SK-N-SH (cell line): ENCODE measurements at regions not wholly inside any gene's neighbourhood (a gene's known extent, or its start where the extent isn't known, plus 50 kb on each side); places are given as distances from the start of the nearest gene placed in this dataset.
A peak's percentile ranks its signal among the peaks of the same experiment; 100 is the strongest.

Experiments
- CTCF ChIA-PET: fragments of 300-600, 350-600 bp; formaldehyde crosslinking; extraction: SDS; loops from one replicate; lab custom pipeline; 2021; lab: Yijun Ruan, JAX
- POLR2A ChIA-PET: fragments of 350-600 bp; sonication (Branson Sonifier 250); formaldehyde crosslinking; extraction: SDS; loops from one replicate; lab custom pipeline; 2020; ENCODE audit warnings: antibody characterized with exemption, inconsistent platforms; lab: Yijun Ruan, JAX
- DNase-seq: peaks from one replicate; pipeline ENCODE4 v3.0.0; 2012
- H2AFZ ChIP-seq: fragments of 200-600 bp; sonication (generic); 2 replicates; pipeline ENCODE4 v1.8.1; 2016; ENCODE audit warnings: antibody characterized with exemption, mild to moderate bottlenecking, low read depth
- H3F3A ChIP-seq: fragments of 200-600 bp; sonication (generic); replicated peaks from 2 replicates; pipeline ENCODE3; 2016; ENCODE audit warnings: antibody characterized with exemption, mild to moderate bottlenecking; ENCODE audit not compliant: insufficient read depth
- H3K27ac ChIP-seq, 2 experiments: fragments of 200-500 bp in 1 of 2; fragments of 200-600 bp in 1 of 2; sonication (Bioruptor generic) in 1 of 2; sonication (generic), shearing (Covaris generic) in 1 of 2; 2 replicates each; pipeline versions ENCODE4 v1.5.1 to v1.6.1; 2014 to 2016; ENCODE audit warnings: low read depth in 2 of 2, inconsistent platforms in 1 of 2, low read length in 1 of 2, mild to moderate bottlenecking in 1 of 2, mixed read lengths in 1 of 2
- H3K27me3 ChIP-seq: fragments of 200-600 bp; sonication (generic), shearing (Covaris generic); 2 replicates; pipeline ENCODE4 v1.6.1; 2016; ENCODE audit warnings: mixed run types; ENCODE audit not compliant: insufficient read depth
- H3K36me3 ChIP-seq, 2 experiments: fragments of 200-500 bp in 1 of 2; fragments of 200-600 bp in 1 of 2; sonication (Bioruptor generic) in 1 of 2; sonication (generic) in 1 of 2; replicated peaks in 1 of 2; 2 replicates each; pipeline versions ENCODE3 to v1.5.1; 2014 to 2016; ENCODE audit warnings: low read length in 1 of 2, mild to moderate bottlenecking in 1 of 2; ENCODE audit not compliant: insufficient read depth in 2 of 2, control insufficient read depth in 1 of 2
- H3K4me1 ChIP-seq, 2 experiments: fragments of 200-500 bp in 1 of 2; fragments of 200-600 bp in 1 of 2; sonication (Bioruptor generic) in 1 of 2; sonication (generic), shearing (Covaris generic) in 1 of 2; 2 replicates each; pipeline versions ENCODE4 v1.5.1 to v1.6.1; 2014 to 2016; ENCODE audit warnings: low read depth in 1 of 2, low read length in 1 of 2, mixed run types in 1 of 2; ENCODE audit not compliant: insufficient read depth in 2 of 2, control insufficient read depth in 1 of 2
- H3K4me2 ChIP-seq: fragments of 200-600 bp; sonication (generic), shearing (Covaris generic); 2 replicates; pipeline ENCODE4 v1.6.1; 2017; ENCODE audit warnings: mixed run types
- H3K4me3 ChIP-seq, 2 experiments: fragments of 200-500 bp in 1 of 2; fragments of 200-600 bp in 1 of 2; sonication (Bioruptor generic) in 1 of 2; sonication (generic), shearing (Covaris generic) in 1 of 2; 2 replicates each; pipeline versions ENCODE4 v1.5.1 to v1.8.1; 2014 to 2016; ENCODE audit warnings: low read depth in 2 of 2, inconsistent platforms in 1 of 2, low read length in 1 of 2, mild to moderate bottlenecking in 1 of 2, mixed read lengths in 1 of 2, moderate library complexity in 1 of 2
- H3K79me2 ChIP-seq: fragments of 200-600 bp; sonication (generic); 2 replicates; pipeline ENCODE4 v1.8.1; 2017; ENCODE audit warnings: mild to moderate bottlenecking; ENCODE audit not compliant: insufficient read depth
- H3K9ac ChIP-seq: fragments of 200-600 bp; sonication (generic); 2 replicates; pipeline ENCODE4 v1.6.1; 2017; ENCODE audit warnings: mixed run types
- H3K9me2 ChIP-seq: fragments of 200-600 bp; sonication (generic); 2 replicates; pipeline ENCODE4 v1.6.1; 2017; ENCODE audit warnings: mixed run types
- H3K9me3 ChIP-seq: fragments of 200-600 bp; sonication (generic); 2 replicates; pipeline ENCODE4 v1.6.1; 2017; ENCODE audit warnings: mixed run types, mild to moderate bottlenecking, moderate library complexity
- H4K20me1 ChIP-seq: fragments of 200-600 bp; sonication (generic); 2 replicates; pipeline ENCODE4 v1.6.1; 2017; ENCODE audit warnings: mild to moderate bottlenecking, mixed run types; ENCODE audit not compliant: insufficient read depth
- CTCF ChIP-seq: fragments of 200-600 bp; sonication (generic); IDR thresholded peaks from 2 replicates; pipeline ENCODE4 v1.6.1; 2017; ENCODE audit warnings: antibody characterized with exemption, mild to moderate bottlenecking, moderate library complexity
- FOXJ3 ChIP-seq: sonication (generic); formaldehyde crosslinking; IDR thresholded peaks from 2 replicates; pipeline ENCODE4 v1.5.1; 2020; ENCODE audit warnings: mild to moderate bottlenecking, missing genetic modification reagents
- FOXM1 ChIP-seq: IDR thresholded peaks from 2 replicates; pipeline ENCODE4 v1.4.0; 2012; ENCODE audit warnings: low read depth, mild to moderate bottlenecking
- JUND ChIP-seq: IDR thresholded peaks from 2 replicates; pipeline ENCODE4 v1.4.0; 2012
- MEF2A ChIP-seq: IDR thresholded peaks from 2 replicates; pipeline ENCODE4 v1.4.0; 2012; ENCODE audit warnings: low read depth, borderline replicate concordance
- MXI1 ChIP-seq: IDR thresholded peaks from 2 replicates; pipeline ENCODE4 v1.6.1; 2012; ENCODE audit warnings: mild to moderate bottlenecking, low read depth, low read length, improper control_type of control experiment
- REST ChIP-seq: IDR thresholded peaks from 2 replicates; pipeline ENCODE4 v1.6.1; 2012; ENCODE audit warnings: mild to moderate bottlenecking, low read depth, low read length, moderate library complexity
- RXRA ChIP-seq: IDR thresholded peaks from 2 replicates; pipeline ENCODE4 v1.4.0; 2012; ENCODE audit warnings: low read depth, mild to moderate bottlenecking, borderline replicate concordance
- SIN3A ChIP-seq: IDR thresholded peaks from 2 replicates; pipeline ENCODE4 v1.6.1; 2012; ENCODE audit warnings: low read depth, mild to moderate bottlenecking, low read length, moderate library complexity, borderline replicate concordance
- SMC3 ChIP-seq: IDR thresholded peaks from 2 replicates; pipeline ENCODE4 v1.6.1; 2012; ENCODE audit warnings: low read depth, low read length, improper control_type of control experiment
- TEAD4 ChIP-seq: IDR thresholded peaks from 2 replicates; pipeline ENCODE4 v1.4.0; 2012; ENCODE audit warnings: mild to moderate bottlenecking, borderline replicate concordance; ENCODE audit not compliant: insufficient read depth
- USF1 ChIP-seq: IDR thresholded peaks from 2 replicates; pipeline ENCODE4 v1.4.0; 2012; ENCODE audit warnings: low read depth, borderline replicate concordance
- USF2 ChIP-seq: fragments of 150-350 bp; IDR thresholded peaks from 2 replicates; pipeline ENCODE4 v1.6.1; 2017; ENCODE audit warnings: antibody characterized with exemption, low read length, low read depth, borderline replicate concordance
- WGBS: methylation state at CpG from one replicate; pipeline ENCODE4 v1.1.6; 2017; ENCODE audit warnings: low lambda C conversion rate; 5-methylcytosine and 5-hydroxymethylcytosine counted together

GRCh38 chr1:188463919-188464318 lies 1635.2 kb downstream of the PLA2G4A start:
- POLR2A ChIA-PET: no interaction called here
- Histone ChIP-seq H3K9me3 (no peaks in the 10 kb centered on the region), H3K27me3 (no peaks in the 10 kb centered on the region), H3K4me2 (no peak overlapping the region), H3K9me2 (no peaks in the 10 kb centered on the region), H3K9ac (no peak overlapping the region), H2AFZ (no peak overlapping the region), H4K20me1 (no peaks in the 10 kb centered on the region), H3K4me1 (no peaks in the 10 kb centered on the region), H3K79me2 (no peaks in the 10 kb centered on the region), H3F3A (no peaks in the 10 kb centered on the region), H3K27ac (no peak overlapping the region), H3K36me3 (no peaks in the 10 kb centered on the region), H3K4me3 (no peak overlapping the region)
- no peak for DNase-seq
- TF ChIP-seq USF1 (no peak), CTCF (peak; percentile 43; the same call in 1 of the 2 replicates)
- CTCF ChIA-PET: no interaction called here
- WGBS: 81% methylated on average over 2 of the region's 2 CpGs

- no peak overlapping the region for H3K4me3 ChIP-seq
- no peak overlapping the region for H3K9ac ChIP-seq
- no peaks in the 10 kb centered on the region for H3K36me3 ChIP-seq
- no peaks in the 10 kb centered on the region for H3K4me1 ChIP-seq
- H4K20me1 ChIP-seq: no peaks in the 10 kb centered on the region
- H3F3A ChIP-seq: no peaks in the 10 kb centered on the region
- TF ChIP-seq USF2 (no peak), REST (no peak), JUND (no peak), TEAD4 (no peak), RXRA (no peak), SMC3 (no peak), FOXM1 (no peak), SIN3A (no peak), MEF2A (no peak), USF1 (no peak), FOXJ3 (CRISPR knock-in tag) (no peak), MXI1 (no peak)
- no peak overlapping the region for H3K4me2 ChIP-seq
- H3K9me3 ChIP-seq: no peaks in the 10 kb centered on the region
- DNase-seq: no peak
- H3K27me3 ChIP-seq: no peaks in the 10 kb centered on the region
- H3K79me2 ChIP-seq: no peaks in the 10 kb centered on the region
- no peaks in the 10 kb centered on the region for H3K9me2 ChIP-seq
- ChIA-PET POLR2A (no interaction called here), CTCF (no interaction called here)
- WGBS: 69% methylated on average over 4 of the region's 4 CpGs
- H3K27ac ChIP-seq: no peak overlapping the region
- no peak overlapping the region for H2AFZ ChIP-seq
These were observed 1637.8 kb downstream of the PLA2G4A start for GRCh38 chr1:188466539-188466938.
